ENCODE measurements at regions not wholly inside any gene's neighbourhood (a gene's known extent, or its start where the extent isn't known, plus 50 kb on each side); places are given as distances from the start of the nearest gene placed in this dataset.

GRCh38 chr5:105767267-105767666, 1903.5 kb downstream of the EFNA5 start:
- no peak for TF ChIP-seq POU6F1 (CRISPR knock-in tag; IDR thresholded peaks at IDR 0.05; ENCODE audit: borderline replicate concordance, low read depth)
- no peak for TF ChIP-seq SNAI2 (CRISPR knock-in tag; IDR thresholded peaks at IDR 0.05)
